Activated CD8-positive, alpha-beta memory T cell treated with anti-CD3 and anti-CD28 coated beads for 48 hours (primary cell): ENCODE measurements at regions not wholly inside any gene's neighbourhood (a gene's known extent, or its start where the extent isn't known, plus 50 kb on each side); places are given as distances from the start of the nearest gene placed in this dataset.
"Not testable (repeated sequence)": the region's sequence is repeated elsewhere in the genome, so short reads cannot be mapped to it uniquely, and the experiment has no call there.

Experiments used
- DNase-seq, 3 experiments: peaks; one replicate each; pipeline ENCODE4 v3.0.0-alpha.2; 2020; ENCODE audit warnings: low read depth in 2 of 3, low spot score in 2 of 3

DNA sequence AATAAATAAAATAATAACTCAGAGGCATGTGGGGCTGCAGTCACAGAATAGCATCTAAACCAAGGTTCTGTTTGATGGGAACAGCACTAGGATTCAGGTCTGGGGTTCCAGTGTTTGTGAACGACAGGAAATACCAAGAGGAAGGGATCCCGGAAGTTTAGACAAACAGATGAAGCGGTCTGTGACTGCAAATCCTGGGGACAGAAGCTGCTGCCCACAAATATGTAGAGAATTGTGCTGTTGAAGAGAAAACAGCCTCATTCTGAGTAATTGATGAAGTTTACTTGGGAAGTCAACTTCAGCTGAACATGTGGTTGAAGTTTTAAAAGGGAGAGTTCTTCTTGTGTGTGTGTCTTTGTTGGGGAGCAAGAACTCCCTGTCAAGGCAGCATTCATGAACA is 98.4 kb upstream of the TBX5 start:
- no peak for DNase-seq

DNA sequence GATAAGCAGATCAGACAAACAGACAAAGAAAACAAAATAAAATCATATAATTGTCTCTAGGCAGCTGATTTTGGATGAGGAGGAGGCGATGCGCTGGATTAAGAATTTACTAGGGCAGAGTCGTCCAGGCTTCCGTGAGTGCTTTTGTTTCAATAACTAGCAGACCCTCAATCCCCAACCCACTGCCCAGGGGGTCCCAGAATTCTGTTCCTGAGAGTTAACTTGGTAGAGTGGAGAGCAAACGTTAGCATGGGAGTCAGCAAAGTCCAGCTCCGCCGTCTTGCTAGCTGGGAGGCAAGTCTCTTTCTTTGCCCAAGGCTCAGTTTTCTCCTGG is 95.5 kb upstream of the TBX5 start:
- DNase-seq = no peak

DNA sequence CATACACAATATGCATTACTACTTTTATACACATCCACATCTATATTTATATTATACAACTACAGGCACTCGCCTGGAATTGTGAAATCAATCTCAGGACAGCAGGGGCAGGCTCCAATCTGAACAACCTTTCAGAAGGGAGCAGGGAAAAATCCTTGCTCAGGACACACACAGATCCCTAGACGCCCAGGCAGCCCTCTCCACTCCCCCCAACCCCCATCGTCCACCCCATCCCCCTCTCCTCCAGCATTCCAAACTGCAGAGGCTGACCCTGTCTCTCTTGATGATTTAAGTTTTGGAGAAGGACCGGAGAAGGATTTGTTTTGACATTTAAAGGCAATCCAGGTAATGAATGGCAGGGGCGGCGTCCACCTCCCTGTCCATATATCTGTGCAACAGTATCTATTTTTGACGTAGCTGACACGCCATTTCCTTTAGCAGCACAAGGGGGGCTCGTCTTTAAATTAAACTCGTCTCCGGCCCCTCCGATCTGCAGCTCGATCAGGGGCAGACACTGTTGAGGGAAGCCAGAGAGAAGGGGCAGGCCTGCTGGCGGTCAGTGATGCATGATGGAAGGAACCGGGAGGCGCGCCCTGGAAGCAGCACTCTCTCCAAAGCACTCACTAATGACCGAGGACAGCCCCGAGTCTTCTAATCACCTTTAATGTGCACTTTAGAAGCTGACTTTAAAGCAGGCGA is 95.0 kb upstream of the TBX5 start:
- no peak for DNase-seq

DNA sequence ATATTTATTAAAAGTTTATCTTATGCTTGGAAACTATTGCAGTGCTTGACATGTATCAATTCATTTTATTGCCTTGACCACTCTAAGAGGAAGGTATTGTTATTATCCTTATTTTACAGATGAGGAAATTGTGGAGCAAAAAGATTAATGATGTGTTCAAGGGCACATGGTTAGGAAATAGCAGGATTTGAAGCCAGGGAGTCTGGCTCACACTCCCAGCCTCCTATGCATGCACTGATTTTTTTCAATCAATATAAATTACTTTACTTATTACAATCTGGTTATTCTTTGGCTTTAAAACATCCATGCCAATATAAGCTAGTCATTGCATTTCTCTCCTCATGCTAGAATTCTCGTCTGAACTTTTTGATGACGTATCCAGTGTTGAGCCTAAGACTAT is 94.2 kb upstream of the TBX5 start:
- no peak for DNase-seq

DNA sequence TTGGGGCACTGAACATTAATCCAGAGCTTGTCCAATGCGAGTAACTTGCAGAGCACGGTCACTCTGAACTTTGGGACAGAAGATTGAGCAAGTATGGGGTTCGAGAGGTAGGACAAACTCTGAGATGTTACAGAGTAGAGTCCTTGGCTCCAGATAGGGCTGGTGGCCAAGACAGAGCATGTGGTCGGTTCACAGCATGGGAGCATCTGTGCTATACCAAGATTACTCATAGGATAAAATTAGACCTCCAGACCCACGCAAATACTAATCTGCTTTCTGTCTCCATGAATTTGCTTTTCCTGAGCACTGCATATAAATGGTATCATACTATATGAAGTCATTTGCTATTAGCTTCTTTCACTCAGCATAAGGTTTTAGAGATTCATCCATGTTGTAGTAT is 93.4 kb upstream of the TBX5 start:
- DNase-seq = no peak

DNA sequence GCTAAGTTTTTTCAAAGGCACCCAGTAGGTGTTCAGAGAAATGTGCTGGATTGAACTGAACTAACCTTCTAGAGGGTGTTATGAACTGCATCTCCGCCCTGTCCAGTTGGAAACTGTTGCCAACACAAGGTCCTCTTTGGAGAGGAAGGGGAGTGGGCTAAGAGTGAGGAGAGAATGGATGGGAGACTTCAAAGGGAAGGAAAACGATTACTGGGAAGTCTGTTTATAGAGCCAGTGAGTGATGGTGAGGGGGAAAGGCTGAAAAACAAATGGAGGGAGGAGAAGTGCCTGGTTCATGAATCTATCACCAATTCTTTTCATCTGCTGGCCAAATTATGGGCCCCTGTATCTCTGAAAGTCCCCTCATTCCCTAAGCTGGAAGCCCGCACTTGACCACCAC is 86.0 kb upstream of the TBX5 start:
- no peak for DNase-seq

DNA sequence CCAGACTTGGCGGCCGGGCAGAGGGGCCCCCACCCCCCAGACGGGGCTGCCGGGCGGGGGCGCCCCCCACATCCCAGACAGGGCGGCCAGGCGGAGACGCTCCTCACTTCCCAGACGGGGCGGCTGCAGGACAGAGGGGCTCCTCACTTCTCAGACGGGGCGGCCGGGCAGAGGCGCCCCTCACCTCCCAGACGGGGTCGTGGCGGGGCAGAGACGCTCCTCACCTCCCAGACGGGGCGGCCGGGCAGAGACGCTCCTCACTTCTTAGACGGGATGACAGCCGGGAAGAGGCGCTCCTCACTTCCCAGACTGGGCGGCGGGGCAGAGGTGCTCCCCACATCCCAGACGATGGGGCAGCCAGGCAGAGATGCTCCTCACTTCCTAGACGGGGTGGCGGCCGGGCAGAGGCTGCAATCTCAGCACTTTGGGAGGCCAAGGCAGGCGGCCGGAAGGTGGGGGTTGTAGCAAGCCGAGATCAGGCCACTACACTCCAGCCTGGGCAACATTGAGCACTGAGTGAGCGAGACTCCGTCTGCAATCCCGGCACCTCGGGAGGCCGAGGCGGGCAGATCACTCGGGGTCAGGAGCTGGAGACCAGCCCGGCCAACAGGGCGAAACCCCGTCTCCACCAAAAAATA is 79.0 kb upstream of the TBX5 start:
- not testable (repeated sequence) for DNase-seq

DNA sequence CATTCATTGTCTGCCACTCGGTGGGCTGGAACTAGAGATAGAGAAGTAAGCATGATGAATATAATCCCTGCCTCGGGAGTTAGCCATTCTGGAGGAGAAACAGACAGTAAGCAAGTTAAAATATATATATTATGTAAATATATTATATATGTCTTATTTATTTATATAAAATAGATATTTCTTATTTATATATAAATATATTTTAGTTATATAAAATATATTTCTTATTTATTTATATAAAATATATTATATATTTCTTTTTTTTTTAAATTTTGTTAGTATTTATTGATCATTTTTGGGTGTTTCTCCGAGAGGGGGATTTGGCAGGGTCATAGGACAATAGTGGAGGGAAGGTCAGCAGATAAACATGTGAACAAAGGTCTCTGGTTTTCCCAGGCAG is 78.1 kb upstream of the TBX5 start:
- DNase-seq = no peak

DNA sequence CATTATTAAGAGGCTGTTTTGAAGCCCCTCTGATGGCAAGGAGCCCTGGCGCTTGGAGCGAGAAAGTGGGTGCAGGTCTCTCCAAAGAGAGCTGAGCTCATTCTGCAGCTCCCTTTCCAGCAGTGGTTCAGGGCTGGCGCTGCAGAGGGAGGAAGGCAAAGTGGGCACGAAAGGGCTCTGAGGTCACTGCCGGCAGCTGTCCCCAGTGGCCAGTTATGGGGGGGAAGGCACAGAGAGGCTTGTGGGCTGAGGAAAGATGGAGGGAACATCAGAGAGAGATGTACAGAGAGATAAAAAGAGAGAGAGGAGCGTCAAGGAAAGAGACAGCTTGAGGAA is 75.2 kb upstream of the TBX5 start:
- DNase-seq = no peak

DNA sequence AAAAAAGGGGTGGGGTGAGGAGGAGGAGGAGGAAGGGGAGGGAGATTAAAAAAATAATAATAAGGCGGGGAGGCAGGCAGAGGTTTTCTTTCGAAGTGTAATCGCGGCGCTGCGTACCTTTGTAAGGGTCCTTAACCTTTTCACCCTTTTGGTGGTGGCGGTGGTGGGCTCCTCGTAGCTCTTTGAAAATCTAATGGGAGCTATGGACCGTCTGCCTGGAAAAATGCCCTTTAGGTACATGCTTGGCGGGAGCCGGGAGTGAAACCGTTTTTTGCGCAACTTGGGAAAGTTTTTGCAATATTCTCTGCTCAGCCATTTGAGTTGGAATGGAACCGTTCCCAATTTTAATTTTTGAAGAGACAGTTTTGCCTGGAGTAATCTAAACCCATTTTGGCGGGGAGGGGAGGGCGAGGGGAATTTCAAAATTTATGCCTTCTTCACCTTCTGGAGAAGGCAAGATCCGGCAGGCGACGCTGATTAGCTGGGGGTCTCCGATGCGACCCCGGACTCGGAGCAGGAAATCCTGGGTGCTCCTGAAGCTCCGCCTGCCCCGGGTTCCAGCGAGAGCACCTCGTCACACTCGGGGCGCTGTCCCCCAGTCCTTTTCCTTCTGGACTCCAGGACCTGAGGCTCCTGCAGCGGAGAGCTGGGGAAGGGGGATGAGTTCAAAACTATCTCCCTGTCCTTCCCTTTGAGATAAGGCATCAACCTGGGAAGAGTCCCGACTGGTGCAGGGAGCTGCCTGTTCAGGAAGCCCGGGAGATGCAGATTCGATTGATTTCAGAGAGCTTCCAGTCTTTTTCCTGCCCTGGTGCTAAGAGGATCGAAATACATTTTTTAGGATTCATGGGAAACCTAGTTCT is 74.6 kb upstream of the TBX5 start:
- DNase-seq = no peak

DNA sequence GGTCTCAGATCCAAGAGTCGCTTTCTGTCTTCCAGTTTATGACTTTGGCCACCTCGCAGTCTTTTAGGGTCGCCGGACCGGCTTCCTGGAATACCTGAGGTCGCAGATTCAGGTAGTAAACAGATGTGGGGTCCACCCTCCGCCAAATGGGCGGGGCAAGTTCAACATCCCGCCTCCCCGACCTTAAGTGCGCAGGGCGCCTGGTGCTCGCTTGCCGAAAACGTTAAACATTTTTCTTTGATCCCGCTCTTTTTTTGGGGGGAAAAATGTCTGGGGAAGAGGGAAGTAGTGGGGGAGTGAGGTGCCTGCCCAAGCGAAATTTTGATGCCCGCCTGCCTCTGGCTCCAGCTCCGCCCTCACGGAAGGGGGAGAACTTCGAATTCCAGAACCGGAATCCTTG is 73.9 kb upstream of the TBX5 start:
- no peak for DNase-seq

DNA sequence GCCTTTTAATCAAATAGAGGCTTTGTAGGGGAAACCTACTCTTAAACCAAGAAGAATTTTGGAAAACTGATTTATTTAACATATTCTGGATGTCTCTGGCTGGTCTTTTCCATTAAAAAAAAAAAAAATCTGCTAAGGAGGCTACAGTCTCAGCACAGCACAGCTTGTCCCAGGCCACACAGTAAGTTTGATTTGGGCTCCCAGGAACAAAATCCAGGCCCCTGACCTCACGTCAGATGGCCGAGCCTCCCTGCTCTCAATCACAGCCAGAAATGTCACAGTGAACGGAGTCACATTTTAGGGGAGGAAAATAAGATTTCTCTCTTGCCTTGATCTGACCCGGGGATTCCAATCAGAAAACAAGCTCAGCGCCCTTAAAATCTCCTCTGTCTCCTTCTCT is 72.9 kb upstream of the TBX5 start:
- DNase-seq = no peak

DNA sequence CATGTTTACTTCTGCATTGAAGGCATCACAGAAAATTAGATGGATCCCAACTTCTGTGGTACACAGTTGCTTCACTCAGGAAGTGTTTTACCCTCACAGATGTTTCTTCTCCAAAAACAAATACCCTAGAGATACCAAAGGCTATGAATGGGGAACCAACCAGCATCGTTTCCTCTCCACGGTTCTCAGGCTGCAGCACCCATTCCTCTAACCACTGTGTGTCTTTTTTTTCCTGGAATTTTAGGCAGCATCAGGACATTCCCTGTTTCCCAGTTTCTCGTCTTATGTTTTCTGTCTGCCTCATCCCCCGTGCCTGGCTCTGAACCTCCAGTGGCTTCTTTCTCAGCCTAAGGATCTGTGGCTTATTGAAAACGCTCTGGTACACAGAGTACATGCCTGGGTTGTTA is 72.0 kb upstream of the TBX5 start:
- no peak for DNase-seq

DNA sequence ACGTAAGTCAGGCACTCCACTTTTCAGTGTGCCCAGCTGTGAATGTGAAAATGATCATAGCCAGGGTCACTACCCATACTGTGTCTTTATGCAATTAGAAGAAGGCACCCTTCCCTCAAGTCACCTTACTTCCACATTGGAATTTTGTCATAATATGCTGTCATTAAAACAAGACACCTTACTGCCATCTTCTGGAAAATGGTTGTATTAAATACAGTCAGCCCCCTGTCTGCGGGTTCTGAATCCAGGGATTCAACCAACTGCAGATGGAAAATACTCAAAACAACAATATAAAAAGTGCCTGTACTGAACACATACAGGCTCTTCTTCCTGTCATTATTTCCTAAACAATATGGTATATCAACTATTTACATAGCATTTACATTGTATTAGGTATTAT is 70.2 kb upstream of the TBX5 start:
- DNase-seq = no peak

DNA sequence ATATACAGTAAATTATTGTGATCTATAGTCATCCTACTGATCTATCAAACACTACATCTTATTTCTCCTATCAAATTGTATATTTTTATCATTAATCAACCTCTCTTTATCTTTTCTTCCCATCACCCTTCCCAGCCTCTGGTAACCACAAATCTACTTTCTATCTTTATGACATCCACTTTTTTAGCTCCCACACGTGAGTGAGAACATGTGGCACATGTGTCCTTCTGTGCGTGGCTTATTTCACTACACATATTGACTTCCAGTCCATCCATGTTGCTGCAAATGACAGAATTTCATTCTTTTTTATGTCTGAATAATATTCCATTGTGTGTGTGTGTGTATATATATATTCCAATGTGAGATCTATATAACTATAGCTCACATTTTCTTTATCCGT is 67.8 kb upstream of the TBX5 start:
- no peak for DNase-seq

DNA sequence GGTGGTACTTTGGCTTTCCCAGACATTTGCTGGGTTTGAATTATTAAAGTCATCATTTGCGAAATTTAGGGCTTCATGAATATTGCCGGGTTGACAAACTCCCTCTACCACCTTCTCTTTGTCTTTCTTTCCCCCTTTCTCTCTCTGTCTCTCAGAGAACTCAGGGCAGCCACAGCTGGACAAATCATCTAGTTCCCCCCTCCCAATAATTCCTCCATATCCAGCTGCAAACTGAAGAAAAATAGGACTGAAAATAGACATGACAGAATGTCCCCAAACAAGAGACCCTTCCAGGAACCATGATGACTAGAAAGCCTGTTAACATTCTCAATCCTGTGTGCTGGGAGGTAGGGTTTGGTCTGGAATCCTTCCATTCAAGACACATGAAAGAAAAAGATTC is 67.1 kb upstream of the TBX5 start:
- no peak for DNase-seq

DNA sequence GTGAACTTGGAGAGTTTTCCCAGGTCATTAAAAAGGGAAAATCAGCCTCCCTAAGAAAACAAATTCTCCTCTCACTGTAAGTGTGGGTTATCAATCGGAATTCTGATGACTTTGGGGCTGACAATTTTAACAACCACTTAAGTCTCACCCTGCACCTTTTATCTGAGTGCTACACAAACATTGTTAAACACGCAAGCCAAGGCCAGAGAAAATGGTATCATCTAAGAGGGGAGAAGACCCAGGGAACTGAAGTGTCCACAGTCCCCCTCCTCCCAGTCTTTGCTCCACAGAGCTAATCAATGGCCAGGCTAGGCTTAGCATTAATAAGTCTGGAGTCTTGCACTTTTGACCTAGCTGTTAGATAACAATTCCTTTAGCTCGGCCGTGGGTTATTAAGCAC is 51.7 kb upstream of the TBX5 start:
- no peak for DNase-seq
